ENCODE measurements at regions not wholly inside any gene's neighbourhood (a gene's known extent, or its start where the extent isn't known, plus 50 kb on each side); places are given as distances from the start of the nearest gene placed in this dataset.
A peak's percentile ranks its signal among the peaks of the same experiment; 100 is the strongest.

DNA sequence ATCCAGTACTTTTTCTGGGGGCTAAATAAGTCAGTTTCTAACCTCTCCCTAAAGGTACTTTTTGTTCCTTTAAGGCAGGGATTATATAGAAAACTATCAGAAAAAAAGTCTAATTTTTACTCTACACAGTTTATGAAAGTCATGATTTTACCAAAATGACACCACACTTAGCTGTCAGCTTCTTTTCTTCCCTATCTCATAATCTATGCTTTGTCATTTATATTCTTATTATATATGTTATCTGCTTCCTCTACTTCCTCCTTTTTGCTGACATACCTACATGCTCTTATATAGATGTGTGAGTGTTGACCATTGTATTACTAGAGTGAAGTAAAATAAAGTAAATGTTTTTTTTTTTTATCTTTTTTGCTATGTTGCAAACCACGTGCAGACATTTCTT lies 203.9 kb upstream of the CHRM2 start:
- H3K27ac Mint-ChIP-seq, result no peak overlapping the region
- peaks cover 2% of the 10 kb centered on the region for H3K9me3 Mint-ChIP-seq
- H3K36me3 Mint-ChIP-seq (ENCODE audit: low read depth), result no peaks in the 10 kb centered on the region
- TF ChIP-seq, protein P1, sequence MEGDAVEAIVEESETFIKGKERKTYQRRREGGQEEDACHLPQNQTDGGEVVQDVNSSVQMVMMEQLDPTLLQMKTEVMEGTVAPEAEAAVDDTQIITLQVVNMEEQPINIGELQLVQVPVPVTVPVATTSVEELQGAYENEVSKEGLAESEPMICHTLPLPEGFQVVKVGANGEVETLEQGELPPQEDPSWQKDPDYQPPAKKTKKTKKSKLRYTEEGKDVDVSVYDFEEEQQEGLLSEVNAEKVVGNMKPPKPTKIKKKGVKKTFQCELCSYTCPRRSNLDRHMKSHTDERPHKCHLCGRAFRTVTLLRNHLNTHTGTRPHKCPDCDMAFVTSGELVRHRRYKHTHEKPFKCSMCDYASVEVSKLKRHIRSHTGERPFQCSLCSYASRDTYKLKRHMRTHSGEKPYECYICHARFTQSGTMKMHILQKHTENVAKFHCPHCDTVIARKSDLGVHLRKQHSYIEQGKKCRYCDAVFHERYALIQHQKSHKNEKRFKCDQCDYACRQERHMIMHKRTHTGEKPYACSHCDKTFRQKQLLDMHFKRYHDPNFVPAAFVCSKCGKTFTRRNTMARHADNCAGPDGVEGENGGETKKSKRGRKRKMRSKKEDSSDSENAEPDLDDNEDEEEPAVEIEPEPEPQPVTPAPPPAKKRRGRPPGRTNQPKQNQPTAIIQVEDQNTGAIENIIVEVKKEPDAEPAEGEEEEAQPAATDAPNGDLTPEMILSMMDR (IDR thresholded peaks at IDR 0.05; ENCODE audit: unreplicated experiment in 3 of 3), result no peak
- no peak overlapping the region for H3K4me3 Mint-ChIP-seq
- no peaks in the 10 kb centered on the region for H3K4me1 Mint-ChIP-seq
- H3K27me3 Mint-ChIP-seq (ENCODE audit: low read depth), result no peaks in the 10 kb centered on the region

DNA sequence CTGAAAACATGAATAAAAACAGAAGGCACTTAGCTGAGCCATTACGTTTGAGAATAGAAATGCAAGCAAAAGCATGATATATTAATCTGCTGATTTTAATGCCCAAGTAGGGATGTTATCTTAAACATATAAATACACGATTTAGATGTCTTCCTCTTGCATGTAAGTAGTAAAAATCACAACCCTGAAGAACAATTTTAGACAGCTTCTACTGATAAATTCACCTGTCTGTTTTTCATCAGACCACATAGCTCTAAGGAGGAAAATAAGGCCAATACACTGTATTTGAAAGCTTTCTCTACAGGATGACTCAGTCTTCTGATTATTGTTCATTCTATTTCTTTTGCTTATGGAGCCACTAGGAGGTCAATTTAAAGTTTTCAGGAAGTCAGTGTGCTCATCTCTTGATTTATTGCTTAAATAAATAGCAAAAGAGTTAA lies 210.9 kb upstream of the CHRM2 start:
- TF ChIP-seq, protein P1 (IDR thresholded peaks at IDR 0.05; ENCODE audit: unreplicated experiment in 3 of 3), result no peak

DNA sequence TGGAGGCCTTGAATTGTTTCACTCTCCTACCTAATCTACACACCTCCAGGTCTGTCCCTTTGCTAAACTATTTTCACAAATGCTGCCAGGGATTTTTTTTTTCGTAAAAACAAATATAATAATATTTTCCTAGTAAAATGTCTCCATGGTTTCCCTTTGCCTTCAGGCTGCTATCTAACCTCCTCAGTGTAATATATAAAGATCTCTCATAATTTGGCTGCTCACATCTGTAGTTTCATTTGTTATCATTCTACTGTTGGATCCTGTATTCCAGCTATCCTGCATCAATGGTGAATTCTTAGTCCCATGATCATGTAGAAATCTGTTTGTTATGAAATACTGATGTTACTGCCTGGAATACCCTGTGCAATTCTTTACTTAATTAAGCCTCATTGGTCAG lies 211.9 kb upstream of the CHRM2 start:
- no peaks in the 10 kb centered on the region for H3K36me3 Mint-ChIP-seq (ENCODE audit: low read depth)
- H3K9me3 Mint-ChIP-seq, result no peaks in the 10 kb centered on the region
- TF ChIP-seq, protein P1 (IDR thresholded peaks at IDR 0.05; ENCODE audit: unreplicated experiment in 3 of 3), result no peak
- H3K4me3 Mint-ChIP-seq, result no peak overlapping the region
- H3K4me1 Mint-ChIP-seq, result no peaks in the 10 kb centered on the region
- no peaks in the 10 kb centered on the region for H3K27me3 Mint-ChIP-seq (ENCODE audit: low read depth)
- H3K27ac Mint-ChIP-seq, result no peak overlapping the region

More for the DNA sequence above, 210.9 kb upstream of the CHRM2 start:
- Mint-ChIP-seq H3K27ac (peak overlapping the region in 1 of 3 experiments; percentile 1), H3K27me3 (ENCODE audit: low read depth) (no peaks in the 10 kb centered on the region), H3K4me1 (no peaks in the 10 kb centered on the region), H3K36me3 (ENCODE audit: low read depth) (no peaks in the 10 kb centered on the region), H3K9me3 (no peaks in the 10 kb centered on the region), H3K4me3 (no peak overlapping the region)

DNA sequence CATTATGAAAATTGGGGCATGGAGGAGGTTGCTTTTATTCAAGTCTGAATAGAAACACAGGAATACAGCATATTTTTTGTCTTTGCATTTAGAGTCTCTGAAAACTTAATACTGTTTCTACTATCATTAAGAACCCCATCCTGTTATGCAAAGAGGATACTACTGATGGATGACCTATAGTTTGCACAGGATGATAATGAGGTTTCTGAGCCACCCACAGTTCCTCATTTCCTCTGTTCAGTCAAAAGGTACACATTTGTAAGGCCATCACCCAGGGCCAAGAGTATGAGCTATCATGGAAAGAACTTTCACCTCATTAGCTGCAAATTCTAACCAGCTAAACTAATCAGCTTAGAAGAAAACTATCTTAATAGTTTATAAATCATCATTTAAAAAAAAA lies 213.0 kb upstream of the CHRM2 start:
- H3K27me3 Mint-ChIP-seq (ENCODE audit: low read depth), result no peaks in the 10 kb centered on the region
- H3K4me3 Mint-ChIP-seq, result no peak overlapping the region
- H3K9me3 Mint-ChIP-seq, result no peaks in the 10 kb centered on the region
- H3K4me1 Mint-ChIP-seq, result no peaks in the 10 kb centered on the region
- no peaks in the 10 kb centered on the region for H3K36me3 Mint-ChIP-seq (ENCODE audit: low read depth)
- no peak overlapping the region for H3K27ac Mint-ChIP-seq
- TF ChIP-seq, protein P1 (IDR thresholded peaks at IDR 0.05; ENCODE audit: unreplicated experiment in 3 of 3), result no peak

DNA sequence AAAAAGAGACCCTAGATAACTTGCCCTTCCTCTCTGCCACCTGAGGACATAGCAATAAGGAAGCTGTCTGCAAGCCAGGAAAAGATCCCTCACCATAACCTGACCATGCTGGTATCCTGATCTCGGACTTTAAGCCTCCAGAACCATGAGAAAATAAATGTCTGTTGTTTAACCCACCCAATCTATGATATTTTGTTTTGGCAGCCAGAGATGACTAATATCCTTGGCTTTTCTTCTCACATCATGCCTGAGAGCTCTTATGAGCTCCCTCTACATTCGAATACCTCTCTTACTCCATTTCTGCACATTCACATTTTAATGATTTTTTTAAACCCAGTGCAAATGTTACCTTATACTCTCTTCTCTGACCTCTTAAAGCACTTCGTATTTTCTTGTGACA lies 214.0 kb upstream of the CHRM2 start:
- H3K4me1 Mint-ChIP-seq, result no peaks in the 10 kb centered on the region
- TF ChIP-seq, protein P1 (IDR thresholded peaks at IDR 0.05; ENCODE audit: unreplicated experiment in 3 of 3), result no peak
- H3K36me3 Mint-ChIP-seq (ENCODE audit: low read depth), result no peaks in the 10 kb centered on the region
- no peaks in the 10 kb centered on the region for H3K27me3 Mint-ChIP-seq (ENCODE audit: low read depth)
- H3K4me3 Mint-ChIP-seq, result no peak overlapping the region
- no peaks in the 10 kb centered on the region for H3K9me3 Mint-ChIP-seq
- no peak overlapping the region for H3K27ac Mint-ChIP-seq

DNA sequence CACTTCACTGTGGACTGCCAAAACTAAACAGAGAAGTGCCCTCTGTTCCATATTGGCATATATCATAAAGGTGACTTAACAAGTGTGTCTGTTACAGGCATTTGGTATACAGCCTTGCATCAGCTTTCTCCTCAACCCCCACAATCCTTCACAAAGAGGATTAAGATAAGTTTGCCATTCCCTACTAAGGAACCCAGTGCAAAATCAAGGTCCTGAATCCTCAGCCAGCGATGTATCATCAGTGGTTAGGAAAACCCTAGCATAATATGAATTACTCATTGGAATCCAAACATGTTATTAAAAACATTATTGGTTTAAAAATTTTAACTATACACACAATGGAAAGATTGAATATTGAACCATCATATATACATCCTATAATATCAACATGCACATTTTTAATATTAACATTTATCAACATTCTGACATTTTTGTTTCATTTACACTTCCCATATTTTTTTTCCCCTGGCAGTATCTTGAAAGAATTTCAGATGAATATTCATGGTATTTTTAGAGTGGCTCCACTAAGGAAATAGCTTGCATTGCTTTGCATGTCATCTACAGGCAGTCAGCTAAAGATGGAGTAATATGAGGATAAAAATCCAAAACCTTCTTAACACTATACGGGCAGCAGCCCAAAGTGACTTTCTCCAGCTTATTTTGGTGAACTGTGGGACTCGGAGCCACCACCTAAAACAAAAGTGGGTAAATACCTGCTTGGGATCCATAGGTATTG lies 215.6 kb upstream of the CHRM2 start:
- Mint-ChIP-seq H3K4me1 (no peaks in the 10 kb centered on the region), H3K27ac (no peak overlapping the region), H3K9me3 (no peaks in the 10 kb centered on the region), H3K36me3 (ENCODE audit: low read depth) (no peaks in the 10 kb centered on the region), H3K27me3 (ENCODE audit: low read depth) (no peaks in the 10 kb centered on the region), H3K4me3 (no peak overlapping the region)
- TF ChIP-seq, protein P1 (IDR thresholded peaks at IDR 0.05; ENCODE audit: unreplicated experiment in 3 of 3), result no peak

Measured in nephron (organoid).